B cell (primary cell): ENCODE measurements at regions not wholly inside any gene's neighbourhood (a gene's known extent, or its start where the extent isn't known, plus 50 kb on each side); places are given as distances from the start of the nearest gene placed in this dataset.

ENCODE experiments used
- ATAC-seq: fragments of 200-7000 bp; cut with Tn5 transposase; one replicate; pipeline ENCODE4 v1.10.0; 2021; ENCODE audit warnings: low read depth, mild to moderate bottlenecking, moderate number of reproducible peaks, moderate library complexity
- CTCF ChIA-PET: fragments of 350-600 bp; sonication (Branson Sonifier 250); formaldehyde crosslinking; loops from one replicate; lab custom pipeline; 2021; ENCODE audit warnings: antibody characterized with exemption, inconsistent platforms; lab: Charles Lee
- POLR2A ChIA-PET: fragments of 350-600 bp; sonication (Branson Sonifier 250); formaldehyde crosslinking; loops from one replicate; lab custom pipeline; 2021; ENCODE audit warnings: antibody characterized with exemption; lab: Charles Lee
- DNase-seq: peaks from one replicate; pipeline ENCODE4 v3.0.0; 2013
- H2AFZ ChIP-seq: 2 replicates; pipeline ENCODE4 v1.6.1; 2012; ENCODE audit warnings: mild to moderate bottlenecking, low read depth, low read length; ENCODE audit not compliant: insufficient read depth, poor library complexity, severe bottlenecking
- H3K27ac ChIP-seq, 2 donors: 1 replicate in 1 of 2; 2 replicates in 1 of 2; pipeline ENCODE4 v1.5.1; 2012 to 2013; ENCODE audit warnings: low read length in 2 of 2, mild to moderate bottlenecking in 2 of 2, moderate library complexity in 1 of 2
- H3K27me3 ChIP-seq, 4 experiments: fragments of 200-600 bp in 1 of 4; sonication (generic) in 1 of 4; replicated peaks in 1 of 4; 1 replicate in 2 of 4; 2 replicates in 2 of 4; pipeline versions ENCODE4 v1.6.1 to v1.7.0; 2013 to 2016; ENCODE audit warnings: low read length in 3 of 4, mild to moderate bottlenecking in 2 of 4, mixed read lengths in 1 of 4, moderate library complexity in 1 of 4; ENCODE audit not compliant: insufficient read depth in 4 of 4, control insufficient read depth in 3 of 4; ENCODE audit errors: control extremely low read depth in 1 of 4
- H3K36me3 ChIP-seq, 2 experiments: replicated peaks in 1 of 2; 1 replicate in 1 of 2; 2 replicates in 1 of 2; pipeline versions ENCODE4 v1.6.1 to v1.7.1; 2013; ENCODE audit warnings: low read length in 1 of 2; ENCODE audit not compliant: insufficient read depth in 2 of 2, control insufficient read depth in 1 of 2; ENCODE audit errors: control extremely low read depth in 1 of 2, extremely low read depth in 1 of 2
- H3K4me1 ChIP-seq, 2 donors: fragments of 200-600 bp in 1 of 2; sonication (generic) in 1 of 2; 1 replicate in 1 of 2; 2 replicates in 1 of 2; pipeline versions ENCODE4 v1.5.1 to v1.6.1; 2013 to 2017; ENCODE audit warnings: low read length in 2 of 2; ENCODE audit not compliant: control insufficient read depth in 2 of 2, insufficient read depth in 2 of 2
- H3K4me2 ChIP-seq: replicated peaks from 2 replicates; pipeline ENCODE3; 2012; ENCODE audit warnings: mild to moderate bottlenecking, low read depth, low read length; ENCODE audit not compliant: poor library complexity, severe bottlenecking
- H3K4me3 ChIP-seq, 5 experiments: fragments of 200-600 bp in 1 of 5; sonication (generic) in 1 of 5; 1 replicate in 3 of 5; 2 replicates in 2 of 5; pipeline versions ENCODE4 v1.5.1 to v1.7.0; 2011 to 2016; ENCODE audit warnings: low read length in 4 of 5, mild to moderate bottlenecking in 4 of 5, low read depth in 2 of 5, control low read depth in 1 of 5, moderate library complexity in 1 of 5; ENCODE audit not compliant: insufficient read depth in 1 of 5; ENCODE audit errors: control extremely low read depth in 1 of 5, extremely low read depth in 1 of 5
- H3K79me2 ChIP-seq: fragments of 200-600 bp; sonication (generic); one replicate; pipeline ENCODE4 v1.6.0; 2016; ENCODE audit warnings: low read length; ENCODE audit not compliant: control insufficient read depth, insufficient read depth
- H3K9ac ChIP-seq: fragments of 200-600 bp; sonication (generic); 2 replicates; pipeline ENCODE4 v1.6.1; 2017; ENCODE audit warnings: mild to moderate bottlenecking, low read length, moderate library complexity
- H3K9me3 ChIP-seq, 3 donors: one replicate each; pipeline versions ENCODE4 v1.6.1 to v1.7.1; 2013; ENCODE audit warnings: low read length in 2 of 3; ENCODE audit not compliant: control insufficient read depth in 2 of 3, insufficient read depth in 1 of 3; ENCODE audit errors: control extremely low read depth in 1 of 3
- H4K20me1 ChIP-seq: 2 replicates; pipeline ENCODE4 v1.6.0; 2012; ENCODE audit warnings: mild to moderate bottlenecking, low read length; ENCODE audit not compliant: insufficient read depth, control insufficient read depth, poor library complexity, severe bottlenecking
- H3K27ac Mint-ChIP-seq: one replicate; pipeline ENCODE4 v1.8.0; 2021; ENCODE audit warnings: mixed read lengths
- H3K27me3 Mint-ChIP-seq: one replicate; pipeline ENCODE4 v1.8.0; 2021; ENCODE audit warnings: mixed read lengths
- H3K4me1 Mint-ChIP-seq: one replicate; pipeline ENCODE4 v1.8.0; 2021; ENCODE audit warnings: mixed read lengths
- H3K4me3 Mint-ChIP-seq: one replicate; pipeline ENCODE4 v1.8.0; 2021; ENCODE audit warnings: mixed read lengths
- H3K9me3 Mint-ChIP-seq: one replicate; pipeline ENCODE4 v1.8.0; 2022; ENCODE audit warnings: mixed read lengths; ENCODE audit not compliant: insufficient read depth
- EZH2 ChIP-seq: IDR thresholded peaks from 2 replicates; pipeline ENCODE4 v1.6.1; 2012; ENCODE audit warnings: borderline replicate concordance, low read depth, mild to moderate bottlenecking, moderate library complexity, low read length; ENCODE audit not compliant: insufficient read depth, poor library complexity, severe bottlenecking
- WGBS: methylation state at CpG from one replicate; pipeline ENCODE4 v1.1.5; 2013; ENCODE audit warnings: missing lambda C conversion rate; ENCODE audit not compliant: insufficient coverage; 5-methylcytosine and 5-hydroxymethylcytosine counted together
- intact Hi-C: fragments of 100-400 bp; cut with micrococcal nuclease; formaldehyde crosslinking; loops from one replicate; pipeline ENCODE4 v1.10.0; 2022
- TF ChIP-seq, protein P1 (sequence below): fragments of 200-600 bp; IDR thresholded peaks from one replicate; pipeline ENCODE4 v1.8.0; 2022; ENCODE audit warnings: antibody characterized with exemption, mild to moderate bottlenecking

DNA sequence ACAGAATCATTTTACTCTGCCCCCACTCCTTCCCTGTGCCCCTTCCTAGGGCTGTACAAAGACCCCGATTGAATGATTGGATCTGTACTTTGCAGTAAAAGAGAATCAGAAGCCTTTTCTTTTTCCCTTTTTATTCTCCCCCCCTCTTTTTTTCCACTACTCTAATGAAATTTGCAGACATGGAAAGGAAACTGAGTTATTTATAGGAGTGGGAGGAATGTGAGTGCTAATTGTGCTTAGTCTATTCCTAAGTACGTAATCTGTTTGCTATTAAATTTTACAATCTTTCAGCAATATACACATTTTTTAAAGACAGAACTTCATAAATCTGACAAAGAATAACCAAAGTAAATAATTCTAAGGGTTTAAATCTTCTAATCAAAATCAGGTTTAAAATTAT lies 314.3 kb downstream of the MAP2K6 start:
- no peaks in the 10 kb centered on the region for H3K4me1 Mint-ChIP-seq
- no CpG with 5 or more reads among the region's 2 CpGs for WGBS
- H3K4me3 ChIP-seq = no peak overlapping the region

DNA sequence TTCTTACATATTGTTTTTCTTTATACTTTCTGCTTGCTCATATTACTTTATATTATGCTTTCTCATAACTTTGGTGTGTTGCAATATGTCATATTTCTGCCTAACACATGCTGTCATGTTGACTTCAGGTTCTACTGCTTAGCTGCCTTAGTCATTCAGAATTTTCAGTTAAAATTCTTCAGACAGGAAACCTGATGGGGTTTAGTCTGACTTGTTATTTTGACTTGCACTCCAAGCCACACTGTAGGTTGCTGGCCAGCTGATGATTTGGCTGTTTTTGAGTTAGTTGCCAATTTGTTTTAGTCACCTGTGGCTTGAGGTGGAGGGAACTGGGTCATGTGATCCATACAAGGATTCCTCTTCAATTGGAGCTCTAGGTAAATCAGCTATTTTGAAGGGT lies 315.4 kb downstream of the MAP2K6 start:
- no peaks in the 10 kb centered on the region for H4K20me1 ChIP-seq
- CTCF ChIA-PET = no interaction called here
- no peak overlapping the region for H3K9ac ChIP-seq
- intact Hi-C loops = no loop called here
- ATAC-seq (no peak), DNase-seq (no peak)
- H3K36me3 ChIP-seq = no peaks in the 10 kb centered on the region
- H3K4me2 ChIP-seq = no peak overlapping the region
- no peak overlapping the region for H3K4me3 Mint-ChIP-seq
- H3K27ac ChIP-seq = no peak overlapping the region
- H3K9me3 ChIP-seq = no peaks in the 10 kb centered on the region
- H3K9me3 Mint-ChIP-seq = no peaks in the 10 kb centered on the region
- H3K4me1 ChIP-seq = no peaks in the 10 kb centered on the region
- H3K27ac Mint-ChIP-seq = no peak overlapping the region
- H3K79me2 ChIP-seq = no peaks in the 10 kb centered on the region
- no peak overlapping the region for H2AFZ ChIP-seq
- POLR2A ChIA-PET = no interaction called here
- no peaks in the 10 kb centered on the region for H3K27me3 ChIP-seq
- H3K27me3 Mint-ChIP-seq = no peaks in the 10 kb centered on the region
- H3K4me1 Mint-ChIP-seq = no peaks in the 10 kb centered on the region
- H3K4me3 ChIP-seq = no peak overlapping the region
- TF ChIP-seq EZH2 = no peak
- TF ChIP-seq, protein P1, sequence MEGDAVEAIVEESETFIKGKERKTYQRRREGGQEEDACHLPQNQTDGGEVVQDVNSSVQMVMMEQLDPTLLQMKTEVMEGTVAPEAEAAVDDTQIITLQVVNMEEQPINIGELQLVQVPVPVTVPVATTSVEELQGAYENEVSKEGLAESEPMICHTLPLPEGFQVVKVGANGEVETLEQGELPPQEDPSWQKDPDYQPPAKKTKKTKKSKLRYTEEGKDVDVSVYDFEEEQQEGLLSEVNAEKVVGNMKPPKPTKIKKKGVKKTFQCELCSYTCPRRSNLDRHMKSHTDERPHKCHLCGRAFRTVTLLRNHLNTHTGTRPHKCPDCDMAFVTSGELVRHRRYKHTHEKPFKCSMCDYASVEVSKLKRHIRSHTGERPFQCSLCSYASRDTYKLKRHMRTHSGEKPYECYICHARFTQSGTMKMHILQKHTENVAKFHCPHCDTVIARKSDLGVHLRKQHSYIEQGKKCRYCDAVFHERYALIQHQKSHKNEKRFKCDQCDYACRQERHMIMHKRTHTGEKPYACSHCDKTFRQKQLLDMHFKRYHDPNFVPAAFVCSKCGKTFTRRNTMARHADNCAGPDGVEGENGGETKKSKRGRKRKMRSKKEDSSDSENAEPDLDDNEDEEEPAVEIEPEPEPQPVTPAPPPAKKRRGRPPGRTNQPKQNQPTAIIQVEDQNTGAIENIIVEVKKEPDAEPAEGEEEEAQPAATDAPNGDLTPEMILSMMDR = no peak

More for the DNA sequence above, 314.3 kb downstream of the MAP2K6 start:
- Histone ChIP-seq H3K4me1 (no peaks in the 10 kb centered on the region), H3K27me3 (no peaks in the 10 kb centered on the region), H3K27ac (no peak overlapping the region), H4K20me1 (no peaks in the 10 kb centered on the region), H3K9ac (no peak overlapping the region), H3K9me3 (no peaks in the 10 kb centered on the region), H2AFZ (no peak overlapping the region), H3K36me3 (no peaks in the 10 kb centered on the region), H3K79me2 (no peaks in the 10 kb centered on the region), H3K4me2 (no peak overlapping the region)
- TF ChIP-seq, protein P1 = no peak
- no peak for TF ChIP-seq EZH2
- Mint-ChIP-seq H3K4me3 (no peak overlapping the region), H3K9me3 (no peaks in the 10 kb centered on the region), H3K27ac (no peak overlapping the region), H3K27me3 (no peaks in the 10 kb centered on the region)
- POLR2A ChIA-PET = no interaction called here
- CTCF ChIA-PET = no interaction called here
- ATAC-seq (no peak), DNase-seq (no peak)
- intact Hi-C loops = no loop called here
